Mesendoderm (in vitro differentiated cells): ENCODE measurements at regions not wholly inside any gene's neighbourhood (a gene's known extent, or its start where the extent isn't known, plus 50 kb on each side); places are given as distances from the start of the nearest gene placed in this dataset.

ENCODE experiments used
- DNase-seq: peaks from one replicate; pipeline ENCODE4 v3.0.0; 2013
- H2AK5ac ChIP-seq: 2 replicates; pipeline ENCODE4 v1.6.1; 2013; ENCODE audit warnings: low read length, inconsistent platforms
- H2BK120ac ChIP-seq: 2 replicates; pipeline ENCODE4 v1.6.1; 2013; ENCODE audit warnings: low read depth, mild to moderate bottlenecking, low read length, moderate library complexity, mixed read lengths
- H2BK15ac ChIP-seq: replicated peaks from 2 replicates; pipeline ENCODE4 v1.6.1; 2013; ENCODE audit warnings: low read depth, mild to moderate bottlenecking, moderate library complexity
- H2BK5ac ChIP-seq: 2 replicates; pipeline ENCODE4 v1.6.1; 2013; ENCODE audit warnings: low read length, inconsistent platforms
- H3K18ac ChIP-seq: 2 replicates; pipeline ENCODE4 v1.6.1; 2013; ENCODE audit warnings: mild to moderate bottlenecking, low read length, mixed read lengths
- H3K23ac ChIP-seq: one replicate; pipeline ENCODE4 v1.6.1; 2013; ENCODE audit warnings: low read length
- H3K27ac ChIP-seq: 2 replicates; pipeline ENCODE4 v1.5.1; 2013; ENCODE audit warnings: low read depth, mild to moderate bottlenecking, inconsistent platforms, low read length, moderate library complexity
- H3K27me3 ChIP-seq: 2 replicates; pipeline ENCODE4 v1.6.1; 2013; ENCODE audit warnings: low read length, control low read depth, mild to moderate bottlenecking, inconsistent platforms; ENCODE audit not compliant: insufficient read depth, poor library complexity
- H3K36me3 ChIP-seq: 2 replicates; pipeline ENCODE4 v1.6.1; 2013; ENCODE audit warnings: low read length, inconsistent platforms; ENCODE audit not compliant: control insufficient read depth, insufficient read depth
- H3K4ac ChIP-seq: one replicate; pipeline ENCODE4 v1.6.1; 2013; ENCODE audit warnings: low read depth, mild to moderate bottlenecking, low read length, moderate library complexity
- H3K4me1 ChIP-seq: 2 replicates; pipeline ENCODE4 v1.6.1; 2013; ENCODE audit warnings: low read depth, low read length, inconsistent platforms; ENCODE audit not compliant: control insufficient read depth
- H3K4me2 ChIP-seq: 2 replicates; pipeline ENCODE4 v1.6.1; 2013; ENCODE audit warnings: low read length
- H3K4me3 ChIP-seq: 2 replicates; pipeline ENCODE4 v1.5.1; 2013; ENCODE audit warnings: mild to moderate bottlenecking, low read length
- H3K56ac ChIP-seq: one replicate; pipeline ENCODE4 v1.6.1; 2013; ENCODE audit warnings: low read length
- H3K79me1 ChIP-seq: 2 replicates; pipeline ENCODE4 v1.6.1; 2013; ENCODE audit warnings: low read length, inconsistent platforms
- H3K79me2 ChIP-seq: 2 replicates; pipeline ENCODE4 v1.6.1; 2013; ENCODE audit warnings: mild to moderate bottlenecking, low read length; ENCODE audit not compliant: control insufficient read depth, insufficient read depth
- H3K9ac ChIP-seq: 2 replicates; pipeline ENCODE4 v1.6.1; 2013; ENCODE audit warnings: low read length, inconsistent platforms
- H4K5ac ChIP-seq: one replicate; pipeline ENCODE4 v1.6.1; 2013; ENCODE audit warnings: low read length
- H4K8ac ChIP-seq: one replicate; pipeline ENCODE4 v1.6.1; 2013; ENCODE audit warnings: low read depth, mild to moderate bottlenecking, control low read depth, low read length, moderate library complexity
- WGBS: extraction: QIAGEN DNeasy Blood & Tissue Kit; methylation state at CpG from one replicate; pipeline ENCODE4 v1.1.7; 2013; ENCODE audit warnings: low lambda C conversion rate, missing lambda C conversion rate; ENCODE audit not compliant: insufficient coverage; ENCODE audit errors: extremely low coverage; 5-methylcytosine and 5-hydroxymethylcytosine counted together

GRCh38 chr5:130529511-130530485 is 625.5 kb downstream of the CHSY3 start:
- Histone ChIP-seq H2AK5ac (no peak overlapping the region), H3K23ac (no peak overlapping the region), H3K4me2 (no peak overlapping the region), H3K79me2 (no peaks in the 10 kb centered on the region), H3K4me1 (no peaks in the 10 kb centered on the region), H3K4ac (no peak overlapping the region), H3K27ac (no peak overlapping the region), H3K27me3 (no peaks in the 10 kb centered on the region), H3K36me3 (no peaks in the 10 kb centered on the region), H3K4me3 (no peak overlapping the region), H3K79me1 (no peaks in the 10 kb centered on the region), H4K5ac (no peak overlapping the region), H2BK120ac (no peak overlapping the region), H2BK5ac (no peak overlapping the region), H4K8ac (no peak overlapping the region), H3K56ac (no peak overlapping the region), H3K9ac (no peak overlapping the region), H2BK15ac (no peak overlapping the region), H3K18ac (no peak overlapping the region)
- DNase-seq: peak; percentile 22
- WGBS: no CpG with 5 or more reads among the region's 8 CpGs

- Histone ChIP-seq H3K4me2 (no peak overlapping the region), H3K9ac (no peak overlapping the region), H2BK15ac (no peak overlapping the region), H3K4me1 (no peaks in the 10 kb centered on the region), H2BK120ac (no peak overlapping the region), H3K23ac (no peak overlapping the region), H3K56ac (no peak overlapping the region), H3K18ac (no peak overlapping the region), H3K36me3 (no peaks in the 10 kb centered on the region), H3K27ac (no peak overlapping the region), H2AK5ac (no peak overlapping the region), H4K8ac (no peak overlapping the region), H3K79me1 (no peaks in the 10 kb centered on the region), H3K4ac (no peak overlapping the region), H3K27me3 (no peaks in the 10 kb centered on the region), H3K79me2 (no peaks in the 10 kb centered on the region), H3K4me3 (no peak overlapping the region), H4K5ac (no peak overlapping the region), H2BK5ac (no peak overlapping the region)
- no peak for DNase-seq
- WGBS: no CpG with 5 or more reads among the region's 1 CpG
These were observed 624.8 kb downstream of the CHSY3 start for GRCh38 chr5:130529111-130529510.

- Histone ChIP-seq H2BK120ac (no peak overlapping the region), H2BK5ac (no peak overlapping the region), H3K9ac (no peak overlapping the region), H3K56ac (no peak overlapping the region), H4K8ac (no peak overlapping the region), H3K27me3 (no peaks in the 10 kb centered on the region), H3K79me1 (no peaks in the 10 kb centered on the region), H3K79me2 (no peaks in the 10 kb centered on the region), H3K4me2 (no peak overlapping the region), H3K4ac (no peak overlapping the region), H3K27ac (no peak overlapping the region), H3K23ac (no peak overlapping the region), H2BK15ac (no peak overlapping the region), H3K4me1 (no peaks in the 10 kb centered on the region), H2AK5ac (no peak overlapping the region), H3K18ac (no peak overlapping the region), H4K5ac (no peak overlapping the region), H3K36me3 (no peaks in the 10 kb centered on the region), H3K4me3 (no peak overlapping the region)
- DNase-seq: no peak
These were observed 624.2 kb downstream of the CHSY3 start for GRCh38 chr5:130528474-130528873.

DNA sequence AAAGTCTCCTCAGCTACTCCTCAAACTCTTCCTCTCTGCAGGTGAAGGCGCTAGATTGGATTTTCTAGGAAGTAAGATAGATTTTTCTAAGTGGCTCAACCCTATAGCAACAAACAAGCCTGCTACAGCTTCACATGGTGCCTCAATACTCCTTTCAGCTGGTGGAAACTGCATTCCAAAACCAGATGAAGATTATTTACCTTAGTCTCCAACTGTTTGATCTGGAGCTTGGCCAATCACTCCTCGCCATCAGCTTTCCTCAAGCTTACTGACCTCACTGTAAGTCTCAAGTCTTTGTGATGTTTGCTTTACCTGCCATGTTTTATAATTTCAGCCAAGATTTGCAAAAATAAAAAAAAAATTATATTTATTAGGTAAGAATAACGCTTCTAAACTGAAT is 622.4 kb downstream of the CHSY3 start:
- Histone ChIP-seq H3K4me2 (no peak overlapping the region), H3K36me3 (no peaks in the 10 kb centered on the region), H4K8ac (no peak overlapping the region), H3K4ac (no peak overlapping the region), H3K27ac (no peak overlapping the region), H3K56ac (no peak overlapping the region), H3K27me3 (no peaks in the 10 kb centered on the region), H3K18ac (no peak overlapping the region), H3K79me2 (no peaks in the 10 kb centered on the region), H4K5ac (no peak overlapping the region), H2BK5ac (no peak overlapping the region), H2AK5ac (no peak overlapping the region), H2BK15ac (no peak overlapping the region), H3K23ac (no peak overlapping the region), H3K79me1 (no peaks in the 10 kb centered on the region), H3K9ac (no peak overlapping the region), H3K4me3 (no peak overlapping the region), H2BK120ac (no peak overlapping the region), H3K4me1 (no peaks in the 10 kb centered on the region)
- WGBS: no CpG with 5 or more reads among the region's 3 CpGs
- no peak for DNase-seq

- Histone ChIP-seq H3K36me3 (no peaks in the 10 kb centered on the region), H3K4me3 (no peak overlapping the region), H3K79me1 (no peaks in the 10 kb centered on the region), H2BK5ac (no peak overlapping the region), H3K27ac (no peak overlapping the region), H2AK5ac (no peak overlapping the region), H4K5ac (no peak overlapping the region), H3K9ac (no peak overlapping the region), H3K79me2 (no peaks in the 10 kb centered on the region), H2BK120ac (no peak overlapping the region), H2BK15ac (no peak overlapping the region), H3K4ac (no peak overlapping the region), H3K27me3 (no peaks in the 10 kb centered on the region), H3K56ac (no peak overlapping the region), H4K8ac (no peak overlapping the region), H3K4me2 (no peak overlapping the region), H3K23ac (no peak overlapping the region), H3K18ac (no peak overlapping the region), H3K4me1 (no peaks in the 10 kb centered on the region)
- WGBS: no CpG with 5 or more reads among the region's 1 CpG
- peak; percentile 85 for DNase-seq
These were observed 615.9 kb downstream of the CHSY3 start for GRCh38 chr5:130520211-130520610.
